K562 (cell line): ENCODE measurements at regions not wholly inside any gene's neighbourhood (a gene's known extent, or its start where the extent isn't known, plus 50 kb on each side); places are given as distances from the start of the nearest gene placed in this dataset.

Experiments
- ATAC-seq: fragments of 200-7000 bp; cut with Tn5 transposase; 3 replicates; pipeline ENCODE4 v1.9.1; 2020; ENCODE audit warnings: moderate library complexity
- BruUV-seq: library from RNA; stranded (reverse); fragments of 400-500 nt; replicated peaks from 2 replicates; lab custom pipeline; 2021; lab: Mats Ljungman, UMichigan
- CTCF ChIA-PET: fragments of 300-600 bp; formaldehyde crosslinking; extraction: SDS; loops from one replicate; lab custom pipeline; 2021; ENCODE audit warnings: low intra/inter-chr PET ratio; lab: Yijun Ruan, JAX
- POLR2A ChIA-PET: fragments of 300-600, 350-650 bp; sonication (Branson Sonifier 250); formaldehyde crosslinking; extraction: SDS; loops from one replicate; lab custom pipeline; 2021; ENCODE audit warnings: antibody characterized with exemption, inconsistent platforms; lab: Yijun Ruan, JAX
- DNase-seq, 4 experiments: peaks; one replicate each; pipeline versions ENCODE4 v3.0.0 to v3.0.0-alpha.2; 2011 to 2018; ENCODE audit warnings: low spot score in 3 of 4, mixed read lengths in 3 of 4; ENCODE audit errors: extremely low read depth in 1 of 4
- FAIRE-seq: peaks from 2 replicates; lab custom pipeline; 2011; peaks lifted over from hg19 to GRCh38; lab: Jason Lieb, UNC
- H2AFZ ChIP-seq: 2 replicates; pipeline ENCODE4 v1.6.0; 2011; ENCODE audit warnings: low read depth, low read length, control low read depth, inconsistent platforms
- H3K27ac ChIP-seq: fragments of 200-600 bp; 3 replicates; pipeline ENCODE4 v1.8.0; 2011; ENCODE audit warnings: low read depth, mild to moderate bottlenecking, control low read depth, inconsistent platforms, low read length, moderate library complexity, mixed read lengths; ENCODE audit errors: extremely low read depth
- H3K27me3 ChIP-seq, 2 experiments: fragments of 300-600 bp in 1 of 2; 2 replicates in 1 of 2; 3 replicates in 1 of 2; pipeline versions ENCODE4 v1.6.0 to v1.8.0; 2011; ENCODE audit warnings: inconsistent platforms in 2 of 2, low read length in 2 of 2, mild to moderate bottlenecking in 1 of 2, mixed read lengths in 1 of 2, moderate library complexity in 1 of 2; ENCODE audit not compliant: control insufficient read depth in 2 of 2, insufficient read depth in 2 of 2
- H3K36me3 ChIP-seq: fragments of 300-600 bp; 3 replicates; pipeline ENCODE4 v1.8.0; 2011; ENCODE audit warnings: mild to moderate bottlenecking, low read length, inconsistent platforms; ENCODE audit not compliant: control insufficient read depth, insufficient read depth
- H3K4me1 ChIP-seq, 2 experiments: fragments of 200-600 bp in 1 of 2; replicated peaks in 1 of 2; 2 replicates in 1 of 2; 3 replicates in 1 of 2; pipeline versions ENCODE4 v1.5.1 to v1.8.0; 2011; ENCODE audit warnings: inconsistent platforms in 2 of 2, low read length in 2 of 2, mild to moderate bottlenecking in 1 of 2, mixed read lengths in 1 of 2, moderate library complexity in 1 of 2; ENCODE audit not compliant: control insufficient read depth in 2 of 2, insufficient read depth in 2 of 2
- H3K4me2 ChIP-seq: 2 replicates; pipeline ENCODE4 v1.6.1; 2011; ENCODE audit warnings: low read length, control low read depth, inconsistent platforms, mixed read lengths; ENCODE audit not compliant: insufficient read depth
- H3K4me3 ChIP-seq: fragments of 200-600 bp; sonication (generic), shearing (Covaris generic); 2 replicates; pipeline ENCODE4 v1.5.1; 2016; ENCODE audit warnings: control low read depth, inconsistent platforms
- H3K79me2 ChIP-seq: fragments of 200-600 bp; 3 replicates; pipeline ENCODE4 v1.8.0; 2011; ENCODE audit warnings: low read length, inconsistent platforms; ENCODE audit not compliant: control insufficient read depth, insufficient read depth
- H3K9ac ChIP-seq, 2 experiments: 2 replicates each; pipeline versions ENCODE4 v1.6.0 to v1.6.1; 2011; ENCODE audit warnings: low read depth in 2 of 2, low read length in 2 of 2, control low read depth in 1 of 2, inconsistent platforms in 1 of 2, mild to moderate bottlenecking in 1 of 2, mixed read lengths in 1 of 2; ENCODE audit not compliant: insufficient read depth in 1 of 2
- H3K9me1 ChIP-seq: one replicate; pipeline ENCODE4 v1.6.0; 2011; ENCODE audit warnings: inconsistent platforms, mild to moderate bottlenecking, low read length, moderate library complexity; ENCODE audit not compliant: control insufficient read depth, insufficient read depth
- H3K9me3 ChIP-seq: replicated peaks from 2 replicates; pipeline ENCODE4 v1.5.1; 2011; ENCODE audit warnings: low read depth, low read length, inconsistent platforms; ENCODE audit not compliant: control insufficient read depth, insufficient read depth
- H4K20me1 ChIP-seq: replicated peaks from 2 replicates; pipeline ENCODE4 v1.6.1; 2011; ENCODE audit warnings: low read length, inconsistent platforms, mixed read lengths; ENCODE audit not compliant: control insufficient read depth, insufficient read depth
- ATF1 ChIP-seq, 2 experiments: fragments of 450-650 bp in 1 of 2; IDR thresholded peaks; 2 replicates each; pipeline ENCODE4 v1.6.1; 2016; ENCODE audit warnings: missing compliant biosample characterization in 1 of 2, missing genetic modification characterization in 1 of 2
- MTA3 ChIP-seq: fragments of 450-650 bp; formaldehyde crosslinking; IDR thresholded peaks from 2 replicates; pipeline ENCODE4 v1.6.1; 2017; ENCODE audit warnings: mild to moderate bottlenecking, borderline replicate concordance
- RAD21 ChIP-seq, 2 experiments: fragments of 250-450 bp in 1 of 2; fragments of 450-650 bp in 1 of 2; sonication (Bioruptor Pico) in 1 of 2; formaldehyde crosslinking in 1 of 2; IDR thresholded peaks in 1 of 2; conservative IDR thresholded peaks in 1 of 2; 2 replicates each; pipeline versions ENCODE4 v1.4.0 to v1.8.0; 2020 to 2022; ENCODE audit warnings: mild to moderate bottlenecking in 2 of 2, moderate library complexity in 1 of 2
- ZFP36 ChIP-seq: fragments of 150-350 bp; IDR thresholded peaks from 2 replicates; pipeline ENCODE4 v1.6.1; 2018; ENCODE audit warnings: low read length, low read depth; ENCODE audit not compliant: partially characterized antibody
- ZNF586 ChIP-seq: fragments of 450-650 bp; formaldehyde crosslinking; conservative IDR thresholded peaks from 2 replicates; pipeline ENCODE4 v1.4.0; 2020; ENCODE audit warnings: mild to moderate bottlenecking, moderate library complexity
- WGBS: fragments of 100-300 bp; shearing (Covaris generic); methylation state at CpG from one replicate; pipeline ENCODE4 v1.1.6; 2016; ENCODE audit warnings: low coverage, mixed read lengths; ENCODE audit not compliant: insufficient coverage; ENCODE audit errors: missing lambda C conversion rate; 5-methylcytosine and 5-hydroxymethylcytosine counted together
- in situ Hi-C: fragments of 300-500 bp; cut with MboI; formaldehyde crosslinking; loops from 4 replicates; pipeline ENCODE4 v1.15.0; 2018; ENCODE audit warnings: inconsistent platforms, mixed read lengths
- intact Hi-C: fragments of 100-400 bp; cut with micrococcal nuclease; formaldehyde crosslinking; loops from 2 replicates; pipeline ENCODE4 v1.14.2; 2022
- TF ChIP-seq, protein P1 (sequence below), 3 experiments: IDR thresholded peaks in 2 of 3; conservative IDR thresholded peaks in 1 of 3; 2 replicates each; pipeline ENCODE4 v1.5.1; 2011 to 2012; ENCODE audit warnings: low read length in 3 of 3, mild to moderate bottlenecking in 3 of 3, control low read depth in 2 of 3, improper control_type of control experiment in 1 of 3, inconsistent platforms in 1 of 3, low read depth in 1 of 3, mixed read lengths in 1 of 3, moderate library complexity in 1 of 3; ENCODE audit not compliant: insufficient read depth in 2 of 3

DNA sequence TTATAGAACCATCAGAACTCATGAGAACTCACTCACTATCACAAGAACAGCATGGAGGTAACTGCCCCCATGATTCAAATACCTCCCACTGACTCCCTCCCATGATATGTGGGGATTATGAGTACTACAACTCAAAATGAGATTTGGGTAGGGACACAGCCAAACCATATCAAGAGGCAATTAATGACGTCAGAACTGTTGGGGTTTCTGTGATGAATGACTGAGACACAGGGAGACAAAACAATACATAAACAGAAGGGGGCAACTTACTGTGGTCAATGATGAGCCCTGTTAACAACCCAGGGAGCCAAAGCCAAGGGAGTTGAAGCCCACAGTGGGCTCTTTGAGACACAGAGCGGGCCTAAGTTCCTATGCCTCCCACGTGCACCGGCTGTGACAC, 171.3 kb upstream of the GHITM start:
- no peak overlapping the region for H2AFZ ChIP-seq
- no peaks in the 10 kb centered on the region for H3K4me1 ChIP-seq
- H3K36me3 ChIP-seq, result no peaks in the 10 kb centered on the region
- no peaks in the 10 kb centered on the region for H3K9me1 ChIP-seq
- no peaks in the 10 kb centered on the region for H3K9me3 ChIP-seq
- no peak for TF ChIP-seq ATF1 (CRISPR knock-in tag; IDR thresholded peaks at IDR 0.05)
- 0 out of 2 replicates have a peak, but pooled peaks have one; percentile 33 for TF ChIP-seq ATF1 (tag; IDR thresholded peaks at IDR 0.05)
- TF ChIP-seq MTA3, result no peak
- H3K4me3 ChIP-seq, result no peak overlapping the region
- no peaks in the 10 kb centered on the region for H3K27me3 ChIP-seq
- FAIRE-seq (no peak), ATAC-seq (no peak), DNase-seq (no peak)
- BruUV-seq, result no TSS peak
- in situ Hi-C loops, result no loop called here
- 0% methylated on average over 4 of the region's 4 CpGs for WGBS
- ChIA-PET CTCF (no interaction called here), POLR2A (no interaction called here)
- intact Hi-C loops, result no loop called here
- H3K79me2 ChIP-seq, result no peaks in the 10 kb centered on the region
- H4K20me1 ChIP-seq, result no peaks in the 10 kb centered on the region; the same call in 1 of the 2 replicates
- no peak overlapping the region for H3K27ac ChIP-seq
- H3K4me2 ChIP-seq, result no peak overlapping the region
- H3K9ac ChIP-seq, result no peak overlapping the region

DNA sequence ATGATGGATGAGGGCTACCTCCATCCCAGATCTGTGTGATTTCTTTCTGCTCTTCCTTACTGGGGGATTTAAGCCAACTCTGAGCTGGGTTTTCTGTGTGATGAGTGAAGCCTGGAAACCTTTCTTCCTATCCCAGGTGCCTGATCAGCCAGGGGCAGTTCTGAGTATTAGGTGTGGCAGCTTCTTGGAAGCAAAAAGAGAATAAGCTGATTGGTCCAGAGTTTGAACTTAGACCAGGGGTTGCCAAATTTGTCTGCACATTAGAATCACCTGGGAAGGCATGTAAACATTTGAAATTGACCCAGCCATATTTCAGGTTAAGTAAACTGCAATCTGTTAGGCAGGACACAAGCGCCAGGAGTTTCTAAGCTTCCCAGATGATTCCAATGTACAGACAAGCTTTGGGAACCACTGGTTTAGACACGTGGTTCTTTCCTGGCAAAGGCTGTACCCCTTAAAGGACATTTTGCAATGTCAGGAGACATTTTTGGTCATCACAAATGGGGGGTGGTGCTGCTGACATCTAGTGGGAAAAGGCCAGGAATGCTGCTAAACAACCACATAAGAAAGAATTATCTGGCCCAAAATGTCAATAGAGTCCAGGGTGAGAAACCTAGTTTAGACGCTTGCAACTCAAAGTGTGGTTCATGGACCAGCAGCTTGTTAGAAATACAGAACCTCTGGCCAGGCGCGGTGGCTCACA, 160.5 kb upstream of the GHITM start:
- no peak for FAIRE-seq
- POLR2A ChIA-PET, result interaction anchor here (1.0 to 1.1 kb wide), 2 partner anchors 11 to 32 kb away, joined by 3 to 4 read pairs; no protein-coding TSS in a partner anchor
- no peak for ATAC-seq
- no TSS peak for BruUV-seq
- intact Hi-C loops (no loop called here), in situ Hi-C loops (no loop called here)
- Histone ChIP-seq H3K9me3 (no peaks in the 10 kb centered on the region), H3K27ac (no peak overlapping the region), H3K9me1 (no peaks in the 10 kb centered on the region), H3K4me1 (peaks cover 0 to 12% of the 10 kb centered on the region in 2 experiments; a peak in 4 of 5 replicates), H4K20me1 (no peaks in the 10 kb centered on the region), H3K27me3 (no peaks in the 10 kb centered on the region), H3K4me3 (no peak overlapping the region), H2AFZ (no peak overlapping the region), H3K9ac (no peak overlapping the region), H3K36me3 (no peaks in the 10 kb centered on the region), H3K4me2 (no peak overlapping the region), H3K79me2 (no peaks in the 10 kb centered on the region)
- DNase-seq, result no peak
- CTCF ChIA-PET, result no interaction called here
- TF ChIP-seq ZFP36 (no peak), RAD21 (CRISPR knock-in tag; conservative IDR thresholded peaks at IDR 0.05 in 1 of 2, IDR thresholded peaks at IDR 0.05 in 1 of 2) (peak; percentile 11 to 30; a peak in 2 of 4 replicates), ZNF586 (CRISPR knock-in tag) (no peak)
- TF ChIP-seq, protein P1, sequence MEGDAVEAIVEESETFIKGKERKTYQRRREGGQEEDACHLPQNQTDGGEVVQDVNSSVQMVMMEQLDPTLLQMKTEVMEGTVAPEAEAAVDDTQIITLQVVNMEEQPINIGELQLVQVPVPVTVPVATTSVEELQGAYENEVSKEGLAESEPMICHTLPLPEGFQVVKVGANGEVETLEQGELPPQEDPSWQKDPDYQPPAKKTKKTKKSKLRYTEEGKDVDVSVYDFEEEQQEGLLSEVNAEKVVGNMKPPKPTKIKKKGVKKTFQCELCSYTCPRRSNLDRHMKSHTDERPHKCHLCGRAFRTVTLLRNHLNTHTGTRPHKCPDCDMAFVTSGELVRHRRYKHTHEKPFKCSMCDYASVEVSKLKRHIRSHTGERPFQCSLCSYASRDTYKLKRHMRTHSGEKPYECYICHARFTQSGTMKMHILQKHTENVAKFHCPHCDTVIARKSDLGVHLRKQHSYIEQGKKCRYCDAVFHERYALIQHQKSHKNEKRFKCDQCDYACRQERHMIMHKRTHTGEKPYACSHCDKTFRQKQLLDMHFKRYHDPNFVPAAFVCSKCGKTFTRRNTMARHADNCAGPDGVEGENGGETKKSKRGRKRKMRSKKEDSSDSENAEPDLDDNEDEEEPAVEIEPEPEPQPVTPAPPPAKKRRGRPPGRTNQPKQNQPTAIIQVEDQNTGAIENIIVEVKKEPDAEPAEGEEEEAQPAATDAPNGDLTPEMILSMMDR (IDR thresholded peaks at IDR 0.05 in 2 of 3, conservative IDR thresholded peaks at IDR 0.05 in 1 of 3; ENCODE audit: insufficient read depth in 2 of 3, low read depth in 1 of 3, low read length in 3 of 3), result peak in 2 of 3 experiments; percentile 11 to 28; a peak in 1 of 6 replicates
- WGBS, result 0% methylated on average over 5 of the region's 5 CpGs
